H1 (cell line): ENCODE measurements at regions not wholly inside any gene's neighbourhood (a gene's known extent, or its start where the extent isn't known, plus 50 kb on each side); places are given as distances from the start of the nearest gene placed in this dataset.

Experiments
- CTCF ChIA-PET: fragments of 300-600 bp; sonication (Branson Sonifier 250); formaldehyde crosslinking; loops from one replicate; lab custom pipeline; 2021; ENCODE audit not compliant: partially characterized antibody; lab: Charles Lee
- POLR2A ChIA-PET: fragments of 300-600 bp; sonication (Branson Sonifier 250); formaldehyde crosslinking; loops from one replicate; lab custom pipeline; 2021; ENCODE audit warnings: inconsistent platforms; ENCODE audit not compliant: partially characterized antibody; lab: Charles Lee
- DNase-seq, 2 experiments: peaks; one replicate each; pipeline versions ENCODE4 v3.0.0 to v3.0.0-alpha.2; 2010 to 2022; ENCODE audit warnings: low spot score in 2 of 2, low read depth in 1 of 2, mixed read lengths in 1 of 2
- FAIRE-seq: peaks from 2 replicates; lab custom pipeline; 2011; peaks lifted over from hg19 to GRCh38; lab: Jason Lieb, UNC
- H2AFZ ChIP-seq: 2 replicates; pipeline ENCODE4 v1.8.1; 2012; ENCODE audit warnings: low read length, inconsistent platforms
- H2AK5ac ChIP-seq: 2 replicates; pipeline ENCODE4 v1.6.1; 2013; ENCODE audit warnings: low read depth, low read length
- H2BK120ac ChIP-seq: replicated peaks from 2 replicates; pipeline ENCODE3; 2013; ENCODE audit warnings: low read depth, low read length, inconsistent platforms
- H2BK12ac ChIP-seq: 2 replicates; pipeline ENCODE4 v1.6.1; 2013; ENCODE audit warnings: low read depth, low read length
- H2BK15ac ChIP-seq: 2 replicates; pipeline ENCODE4 v1.6.1; 2013; ENCODE audit warnings: low read length
- H2BK20ac ChIP-seq: 2 replicates; pipeline ENCODE4 v1.6.1; 2013; ENCODE audit warnings: low read length
- H2BK5ac ChIP-seq: 2 replicates; pipeline ENCODE4 v1.6.1; 2013; ENCODE audit warnings: low read depth, low read length
- H3K14ac ChIP-seq: 2 replicates; pipeline ENCODE4 v1.6.1; 2013; ENCODE audit warnings: inconsistent platforms; ENCODE audit not compliant: insufficient read length
- H3K18ac ChIP-seq: 2 replicates; pipeline ENCODE4 v1.6.1; 2013; ENCODE audit warnings: low read length; ENCODE audit errors: extremely low read depth
- H3K23ac ChIP-seq: 2 replicates; pipeline ENCODE4 v1.6.1; 2013; ENCODE audit warnings: inconsistent platforms; ENCODE audit not compliant: insufficient read length
- H3K23me2 ChIP-seq: 2 replicates; pipeline ENCODE4 v1.6.1; 2013; ENCODE audit warnings: low read depth, low read length
- H3K27ac ChIP-seq: 2 replicates; pipeline ENCODE4 v1.6.1; 2011; ENCODE audit warnings: low read depth, low read length, inconsistent platforms
- H3K27me3 ChIP-seq, 4 experiments: replicated peaks in 1 of 4; 1 replicate in 1 of 4; 2 replicates in 3 of 4; pipeline versions ENCODE4 v1.6.1 to v1.8.1; 2011 to 2013; ENCODE audit warnings: low read length in 3 of 4, mild to moderate bottlenecking in 3 of 4, inconsistent platforms in 2 of 4, mixed read lengths in 2 of 4, moderate library complexity in 1 of 4; ENCODE audit not compliant: control insufficient read depth in 3 of 4, insufficient read depth in 3 of 4; ENCODE audit errors: extremely low read depth in 1 of 4
- H3K36me3 ChIP-seq, 4 experiments: 2 replicates each; pipeline versions ENCODE4 v1.6.1 to v1.8.1; 2011 to 2013; ENCODE audit warnings: mild to moderate bottlenecking in 4 of 4, low read length in 3 of 4, moderate library complexity in 2 of 4, control low read depth in 1 of 4, inconsistent platforms in 1 of 4; ENCODE audit not compliant: insufficient read depth in 4 of 4, control insufficient read depth in 2 of 4
- H3K4ac ChIP-seq: replicated peaks from 2 replicates; pipeline ENCODE3; 2013; ENCODE audit warnings: low read length, low read depth, mixed read lengths, inconsistent platforms; ENCODE audit not compliant: insufficient read length
- H3K4me1 ChIP-seq, 4 experiments: replicated peaks in 1 of 4; 1 replicate in 1 of 4; 2 replicates in 3 of 4; pipeline versions ENCODE4 v1.6.1 to v1.8.1; 2011 to 2013; ENCODE audit warnings: low read length in 3 of 4, inconsistent platforms in 2 of 4, mixed read lengths in 1 of 4; ENCODE audit not compliant: insufficient read depth in 4 of 4, control insufficient read depth in 3 of 4
- H3K4me2 ChIP-seq, 2 experiments: 2 replicates each; pipeline versions ENCODE4 v1.6.1 to v1.8.1; 2011 to 2013; ENCODE audit warnings: low read depth in 2 of 2, low read length in 2 of 2, control low read depth in 1 of 2, inconsistent platforms in 1 of 2, mild to moderate bottlenecking in 1 of 2; ENCODE audit not compliant: insufficient read depth in 1 of 2
- H3K4me3 ChIP-seq, 4 experiments: fragments of 200-600, 300-600 bp in 1 of 4; sonication (generic), shearing (Covaris generic), sonication (Bioruptor Twin) in 1 of 4; 2 replicates each; pipeline versions ENCODE4 v1.5.1 to v1.8.1; 2011 to 2016; ENCODE audit warnings: low read length in 4 of 4, low read depth in 3 of 4, control low read depth in 2 of 4, inconsistent platforms in 2 of 4, mild to moderate bottlenecking in 2 of 4, mixed read lengths in 1 of 4, moderate library complexity in 1 of 4; ENCODE audit not compliant: insufficient read depth in 2 of 4; ENCODE audit errors: extremely low read depth in 1 of 4
- H3K56ac ChIP-seq: replicated peaks from 2 replicates; pipeline ENCODE3; 2013; ENCODE audit warnings: low read depth, mild to moderate bottlenecking, mixed read lengths, low read length, inconsistent platforms; ENCODE audit not compliant: insufficient read length
- H3K79me1 ChIP-seq: 2 replicates; pipeline ENCODE4 v1.6.1; 2013; ENCODE audit warnings: low read depth, low read length, control low read depth
- H3K79me2 ChIP-seq, 2 experiments: 2 replicates each; pipeline versions ENCODE4 v1.6.1 to v1.8.1; 2012 to 2013; ENCODE audit warnings: low read length in 2 of 2, mild to moderate bottlenecking in 2 of 2, inconsistent platforms in 1 of 2; ENCODE audit not compliant: insufficient read depth in 2 of 2, control insufficient read depth in 1 of 2
- H3K9ac ChIP-seq, 4 experiments: replicated peaks in 1 of 4; 1 replicate in 1 of 4; 2 replicates in 3 of 4; pipeline versions ENCODE4 v1.6.1 to v1.8.1; 2011 to 2013; ENCODE audit warnings: low read depth in 3 of 4, low read length in 3 of 4, control low read depth in 2 of 4, mild to moderate bottlenecking in 2 of 4, moderate library complexity in 2 of 4, inconsistent platforms in 1 of 4; ENCODE audit errors: extremely low read depth in 1 of 4
- H3K9me3 ChIP-seq, 2 experiments: 2 replicates each; pipeline versions ENCODE4 v1.6.1 to v1.8.1; 2012 to 2013; ENCODE audit warnings: mild to moderate bottlenecking in 2 of 2, moderate library complexity in 2 of 2, control low read depth in 1 of 2, inconsistent platforms in 1 of 2, low read depth in 1 of 2, low read length in 1 of 2, mixed read lengths in 1 of 2; ENCODE audit not compliant: insufficient read depth in 2 of 2
- H4K20me1 ChIP-seq, 2 experiments: replicated peaks in 1 of 2; 2 replicates each; pipeline versions ENCODE3 to v1.8.1; 2011 to 2013; ENCODE audit warnings: inconsistent platforms in 2 of 2, low read length in 2 of 2, mild to moderate bottlenecking in 1 of 2; ENCODE audit not compliant: insufficient read depth in 2 of 2, control insufficient read depth in 1 of 2
- H4K5ac ChIP-seq: 2 replicates; pipeline ENCODE4 v1.6.1; 2013; ENCODE audit warnings: low read length, low read depth, mixed read lengths, inconsistent platforms; ENCODE audit not compliant: insufficient read length
- H4K8ac ChIP-seq: 2 replicates; pipeline ENCODE4 v1.8.0; 2013; ENCODE audit warnings: mild to moderate bottlenecking, moderate library complexity, low read length, inconsistent platforms; ENCODE audit not compliant: insufficient read depth; ENCODE audit errors: extremely low read depth
- H4K91ac ChIP-seq: replicated peaks from 2 replicates; pipeline ENCODE3; 2013; ENCODE audit warnings: low read length, mixed read lengths, inconsistent platforms; ENCODE audit not compliant: insufficient read length
- EGR1 ChIP-seq: IDR thresholded peaks from 2 replicates; pipeline ENCODE4 v1.6.1; 2011; ENCODE audit warnings: low read depth, low read length, borderline replicate concordance
- EP300 ChIP-seq, 2 experiments: IDR thresholded peaks; 1 replicate in 1 of 2; 2 replicates in 1 of 2; pipeline ENCODE4 v1.6.1; 2011 to 2012; ENCODE audit warnings: low read depth in 2 of 2, low read length in 2 of 2, mild to moderate bottlenecking in 2 of 2, borderline replicate concordance in 1 of 2, inconsistent platforms in 1 of 2, moderate library complexity in 1 of 2
- GABPA ChIP-seq: IDR thresholded peaks from 2 replicates; pipeline ENCODE4 v1.6.1; 2011; ENCODE audit warnings: mild to moderate bottlenecking, low read length, moderate library complexity, borderline replicate concordance; ENCODE audit not compliant: insufficient read depth
- JUN ChIP-seq: IDR thresholded peaks from 2 replicates; pipeline ENCODE4 v1.6.1; 2011; ENCODE audit warnings: low read depth, mild to moderate bottlenecking, improper control_type of control experiment, low read length
- KDM4A ChIP-seq: IDR thresholded peaks from one replicate; pipeline ENCODE4 v1.7.1; 2012; ENCODE audit warnings: low read depth, mild to moderate bottlenecking, moderate library complexity, low read length, inconsistent platforms; ENCODE audit not compliant: severe bottlenecking
- KDM5A ChIP-seq: fragments of 200-600 bp; IDR thresholded peaks from 2 replicates; pipeline ENCODE4 v1.7.1; 2012; ENCODE audit warnings: mild to moderate bottlenecking, low read length, inconsistent platforms, mixed read lengths
- NANOG ChIP-seq: IDR thresholded peaks from 2 replicates; pipeline ENCODE4 v1.6.1; 2011; ENCODE audit warnings: low read length, low read depth, mild to moderate bottlenecking, inconsistent platforms; ENCODE audit not compliant: insufficient read depth, poor library complexity, severe bottlenecking
- RBBP5 ChIP-seq: IDR thresholded peaks from 2 replicates; pipeline ENCODE4 v1.7.1; 2012; ENCODE audit warnings: low read depth, mild to moderate bottlenecking, inconsistent platforms, low read length, moderate library complexity, borderline replicate concordance
- SIN3A ChIP-seq, 2 experiments: IDR thresholded peaks in 1 of 2; conservative IDR thresholded peaks in 1 of 2; 2 replicates each; pipeline ENCODE4 v1.6.1; 2011 to 2012; ENCODE audit warnings: low read length in 2 of 2, improper control_type of control experiment in 1 of 2, low read depth in 1 of 2, mild to moderate bottlenecking in 1 of 2
- SP1 ChIP-seq: IDR thresholded peaks from 2 replicates; pipeline ENCODE4 v1.6.1; 2011; ENCODE audit warnings: low read depth, low read length
- SP4 ChIP-seq: IDR thresholded peaks from 2 replicates; pipeline ENCODE4 v1.6.1; 2012; ENCODE audit warnings: low read length, inconsistent platforms
- TAF1 ChIP-seq: IDR thresholded peaks from 2 replicates; pipeline ENCODE4 v1.6.1; 2011; ENCODE audit warnings: mild to moderate bottlenecking, low read depth, low read length
- TAF7 ChIP-seq: optimal IDR thresholded peaks from 2 replicates; pipeline ENCODE3; 2011; ENCODE audit warnings: low read depth, mild to moderate bottlenecking, inconsistent platforms, low read length, moderate library complexity, borderline replicate concordance
- WGBS, 2 experiments: shearing (Covaris generic) in 1 of 2; methylation state at CpG; one replicate each; pipeline versions ENCODE4 v1.1.6 to v1.1.7; 2013 to 2015; ENCODE audit warnings: low lambda C conversion rate in 2 of 2, mixed read lengths in 2 of 2, inconsistent platforms in 1 of 2, low coverage in 1 of 2, missing lambda C conversion rate in 1 of 2; ENCODE audit not compliant: insufficient replicate concordance in 2 of 2, insufficient coverage in 1 of 2, insufficient read length in 1 of 2; ENCODE audit errors: extremely low coverage in 1 of 2, missing lambda C conversion rate in 1 of 2; 5-methylcytosine and 5-hydroxymethylcytosine counted together
- TF ChIP-seq, protein P1 (sequence below): IDR thresholded peaks from 2 replicates; pipeline ENCODE4 v1.6.1; 2011; ENCODE audit warnings: low read depth, mild to moderate bottlenecking, low read length; ENCODE audit not compliant: insufficient read depth

DNA sequence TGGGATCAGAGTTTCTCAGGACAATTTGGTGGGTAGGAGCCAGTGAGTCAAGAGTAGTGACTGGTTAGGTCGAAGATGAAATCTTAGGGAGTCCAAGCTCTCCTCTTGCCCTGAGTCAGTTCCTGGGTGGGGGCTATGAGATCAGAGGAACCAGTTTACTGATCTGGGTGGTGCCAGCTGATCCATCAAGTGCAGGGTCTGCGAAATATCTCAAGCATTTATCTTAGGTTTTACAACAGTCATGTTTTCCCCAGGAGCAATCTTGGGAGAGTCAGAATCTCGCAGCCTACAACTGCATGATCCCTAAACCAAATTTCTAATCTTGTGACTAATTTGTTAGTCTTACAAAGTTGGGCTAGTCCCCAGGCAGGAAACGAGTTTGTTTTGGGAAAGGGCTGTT lies 1833.2 kb upstream of the PCDH7 start:
- Histone ChIP-seq H3K27me3 (no peaks in the 10 kb centered on the region), H3K23ac (no peak overlapping the region), H3K56ac (no peak overlapping the region), H3K4ac (no peak overlapping the region), H2BK20ac (no peak overlapping the region), H4K20me1 (no peaks in the 10 kb centered on the region), H3K9ac (no peak overlapping the region), H3K4me3 (no peak overlapping the region), H3K14ac (no peak overlapping the region), H3K36me3 (no peaks in the 10 kb centered on the region), H2AFZ (no peak overlapping the region), H2BK12ac (no peak overlapping the region), H3K18ac (no peak overlapping the region), H3K4me1 (no peaks in the 10 kb centered on the region; a peak in 2 of 7 replicates), H3K4me2 (no peak overlapping the region), H2BK15ac (no peak overlapping the region), H3K79me2 (no peaks in the 10 kb centered on the region), H2BK120ac (no peak overlapping the region), H3K9me3 (no peaks in the 10 kb centered on the region), H2AK5ac (no peak overlapping the region), H3K23me2 (no peaks in the 10 kb centered on the region), H3K27ac (no peak overlapping the region), H4K91ac (no peak overlapping the region), H4K5ac (no peak overlapping the region), H3K79me1 (no peaks in the 10 kb centered on the region), H4K8ac (no peak overlapping the region), H2BK5ac (no peak overlapping the region)
- CTCF ChIA-PET = interaction anchor here (1.2 kb wide), 1 partner anchor 287 kb away, joined by 3 read pairs; no protein-coding TSS in a partner anchor
- 95% methylated on average over 4 of the region's 4 CpGs; no CpG with 5 or more reads in 1 of the 2 experiments for WGBS, 2 experiments
- POLR2A ChIA-PET = no interaction called here
- FAIRE-seq (no peak), DNase-seq (no peak)
- no peak for TF ChIP-seq SIN3A (conservative IDR thresholded peaks at IDR 0.05 in 1 of 2, IDR thresholded peaks at IDR 0.05 in 1 of 2; ENCODE audit: low read depth in 1 of 2, low read length in 2 of 2)
- TF ChIP-seq, protein P1, sequence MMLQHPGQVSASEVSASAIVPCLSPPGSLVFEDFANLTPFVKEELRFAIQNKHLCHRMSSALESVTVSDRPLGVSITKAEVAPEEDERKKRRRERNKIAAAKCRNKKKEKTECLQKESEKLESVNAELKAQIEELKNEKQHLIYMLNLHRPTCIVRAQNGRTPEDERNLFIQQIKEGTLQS = no peak
- TF ChIP-seq KDM5A = no peak
- TF ChIP-seq RBBP5 = no peak
- TF ChIP-seq SP4 = no peak
- TF ChIP-seq NANOG = no peak
- no peak for TF ChIP-seq EP300 (IDR thresholded peaks at IDR 0.05; ENCODE audit: borderline replicate concordance in 1 of 2, low read depth in 2 of 2, low read length in 2 of 2)
- no peak for TF ChIP-seq KDM4A
- TF ChIP-seq EGR1 = no peak
- TF ChIP-seq TAF1 = no peak
- no peak for TF ChIP-seq JUN
- TF ChIP-seq SP1 = no peak
- no peak for TF ChIP-seq TAF7
- TF ChIP-seq GABPA = no peak
